NCI-H128 (cell line): ENCODE measurements at regions not wholly inside any gene's neighbourhood (a gene's known extent, or its start where the extent isn't known, plus 50 kb on each side); places are given as distances from the start of the nearest gene placed in this dataset.

Source experiments
- DNase-seq: peaks from one replicate; lab custom pipeline; 2025; ENCODE audit not compliant: unreplicated experiment; lab: John Stamatoyannopoulos, UW

DNA sequence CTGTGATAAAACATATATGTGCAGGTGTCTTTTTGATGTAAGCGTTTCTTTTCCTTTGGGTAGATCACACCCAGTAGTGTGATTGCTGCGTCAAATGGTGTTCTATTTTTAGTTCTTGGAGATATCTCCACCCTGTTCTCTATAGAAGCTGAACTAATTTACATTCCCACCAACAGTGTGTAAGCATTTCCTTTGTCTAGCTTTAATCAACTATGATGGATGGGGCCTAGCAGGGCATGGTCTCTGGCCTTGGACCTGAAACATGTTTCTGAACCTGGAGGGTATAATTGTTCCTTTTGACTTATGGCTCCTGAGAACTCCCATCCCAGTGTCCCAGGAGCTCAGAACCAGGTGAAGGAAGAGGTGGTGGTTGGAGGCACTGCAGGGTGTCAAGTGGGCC, 93.9 kb downstream of the HAPSTR1 start:
- DNase-seq = no peak

GRCh38 chr16:9186061-9186460, 94.6 kb downstream of the HAPSTR1 start:
- DNase-seq = no peak

DNA sequence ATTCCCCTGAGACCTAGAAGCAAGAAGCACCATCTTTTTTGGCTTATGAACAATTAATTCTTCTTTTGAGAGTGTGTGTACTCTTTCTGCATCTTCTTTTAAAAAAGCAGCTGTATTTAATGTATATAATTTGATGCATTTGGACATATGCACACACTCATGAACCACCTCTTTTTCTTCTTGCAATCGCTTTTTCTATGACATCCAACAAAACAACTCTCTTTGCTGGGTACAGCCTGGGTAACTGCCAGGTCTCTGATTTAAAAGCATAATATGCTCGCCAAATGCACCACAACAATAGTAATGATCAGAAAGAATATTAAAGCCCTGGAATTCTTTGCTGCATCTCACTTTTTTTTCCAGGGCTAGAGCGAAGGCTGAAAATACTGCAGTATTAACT, 97.3 kb downstream of the HAPSTR1 start:
- no peak for DNase-seq

DNA sequence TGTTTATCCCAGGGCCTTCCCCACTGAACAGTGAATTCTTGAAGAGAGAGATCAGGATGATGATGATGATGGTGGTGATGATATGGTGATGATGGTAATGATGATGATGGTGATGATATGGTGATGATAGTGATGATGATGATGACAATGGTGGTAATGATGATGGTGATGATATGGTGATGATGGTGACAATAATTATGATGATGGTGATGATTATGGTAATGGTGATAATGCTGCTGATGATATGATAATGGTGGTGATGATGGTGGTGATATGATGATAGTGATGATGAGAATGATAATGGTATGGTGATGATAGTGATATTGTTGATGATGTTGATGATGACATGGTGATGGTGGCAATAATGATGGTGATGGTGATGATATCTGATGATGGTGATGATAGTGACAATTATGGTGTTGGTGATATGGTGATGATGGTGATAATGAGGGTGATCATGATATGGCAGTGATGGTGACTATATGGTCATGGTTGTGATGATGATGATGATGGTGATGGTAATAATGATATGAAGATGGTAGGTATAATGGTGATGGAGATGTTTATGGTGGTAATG, 99.9 kb downstream of the HAPSTR1 start:
- no peak for DNase-seq

GRCh38 chr16:9192746-9193145, 101.3 kb downstream of the HAPSTR1 start:
- DNase-seq = no peak

DNA sequence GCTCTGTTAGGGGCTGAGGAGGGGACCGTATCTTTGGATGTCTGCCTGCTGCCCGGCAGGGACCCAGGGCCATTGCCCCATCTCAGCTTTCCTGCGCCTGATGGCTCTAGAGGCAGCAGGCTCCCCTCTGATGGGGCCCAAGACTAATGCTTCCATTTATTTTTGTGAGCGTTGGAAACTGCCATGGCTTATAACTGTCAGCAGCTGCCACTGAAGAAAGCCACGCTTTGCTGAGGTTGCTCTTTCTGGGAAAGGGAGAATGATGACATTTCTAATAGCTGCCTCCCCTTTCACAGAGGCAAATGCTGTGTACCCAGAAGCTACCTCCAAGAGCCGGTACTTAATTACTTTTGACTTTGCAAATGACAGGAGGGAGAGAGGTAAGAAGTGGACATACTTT, 103.8 kb downstream of the HAPSTR1 start:
- no peak for DNase-seq

DNA sequence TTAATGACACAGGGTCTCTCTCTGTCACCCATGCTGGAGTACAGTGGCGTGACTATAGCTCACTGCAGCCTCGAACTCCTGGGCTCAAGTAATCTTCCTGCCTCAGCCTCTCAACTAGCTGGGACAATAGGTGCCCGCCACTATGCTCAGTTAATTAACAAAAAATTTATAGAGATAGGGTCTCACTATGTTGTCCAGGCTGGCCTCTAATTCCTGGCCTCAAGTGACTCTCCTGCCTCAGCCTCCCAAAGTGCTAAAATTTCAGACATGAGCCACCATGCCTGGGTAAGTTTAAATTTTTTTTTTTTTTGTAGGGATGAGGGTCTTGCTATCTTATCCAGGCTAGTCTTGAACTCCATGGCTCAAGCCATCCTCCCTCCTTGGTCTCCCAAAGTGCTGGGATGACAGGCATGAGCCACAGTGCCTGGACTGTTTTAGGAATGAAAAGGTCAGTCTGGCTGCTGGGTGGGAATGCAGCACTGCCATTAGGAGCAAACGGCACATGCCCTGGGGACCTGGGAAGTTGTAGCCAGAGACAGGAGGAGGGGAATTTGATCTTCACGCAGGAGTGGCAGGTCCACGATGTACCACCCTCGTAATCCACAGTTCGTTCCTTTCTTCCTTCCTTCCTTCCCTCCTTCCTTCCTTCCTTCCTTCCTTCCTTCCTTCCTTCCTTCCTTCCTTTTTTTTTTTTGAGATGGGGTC, 106.7 kb downstream of the HAPSTR1 start:
- no peak for DNase-seq

GRCh38 chr16:9199311-9199710, 107.9 kb downstream of the HAPSTR1 start:
- no peak for DNase-seq

DNA sequence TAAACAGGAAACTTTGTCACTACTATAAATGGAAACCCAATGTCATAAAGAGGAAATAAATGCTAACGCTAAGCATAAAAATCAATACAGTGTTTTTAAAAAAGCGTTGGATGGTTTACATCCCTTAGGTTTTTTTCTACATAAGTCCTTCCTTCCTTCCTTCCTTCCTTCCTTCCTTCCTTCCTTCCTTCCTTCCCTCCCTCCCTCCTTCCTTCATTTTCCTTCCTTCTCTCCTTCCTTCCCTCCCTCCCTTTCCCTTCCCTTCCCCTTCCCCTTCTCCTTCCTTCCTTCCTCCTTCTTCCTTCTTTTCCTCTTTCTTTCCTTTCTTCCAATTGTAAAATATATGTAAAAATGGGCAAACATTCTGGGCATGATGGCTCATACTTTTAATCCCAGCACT, 108.3 kb downstream of the HAPSTR1 start:
- DNase-seq = no peak

- DNase-seq = no peak
Measured at GRCh38 chr16:9203956-9204355, 112.5 kb downstream of the HAPSTR1 start.

DNA sequence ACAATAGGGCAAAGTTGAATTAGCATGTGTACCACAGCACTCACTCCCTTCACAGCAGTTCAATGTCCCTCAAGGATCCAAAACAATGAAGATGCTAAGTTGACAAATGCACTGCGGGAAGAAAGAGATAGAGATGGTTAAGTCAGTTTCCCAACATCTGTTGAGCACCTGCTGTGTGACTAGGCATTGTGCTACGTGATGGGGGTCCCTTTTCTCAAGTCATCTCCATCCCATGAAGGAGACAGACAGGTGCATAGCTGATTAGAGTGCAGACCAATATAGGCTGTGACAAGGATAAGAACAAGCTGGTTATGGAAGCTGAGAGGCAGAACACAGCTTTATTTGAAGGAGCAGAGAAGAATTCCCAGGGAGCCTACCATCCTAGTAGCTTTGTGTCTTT, 114.2 kb downstream of the HAPSTR1 start:
- no peak for DNase-seq

DNA sequence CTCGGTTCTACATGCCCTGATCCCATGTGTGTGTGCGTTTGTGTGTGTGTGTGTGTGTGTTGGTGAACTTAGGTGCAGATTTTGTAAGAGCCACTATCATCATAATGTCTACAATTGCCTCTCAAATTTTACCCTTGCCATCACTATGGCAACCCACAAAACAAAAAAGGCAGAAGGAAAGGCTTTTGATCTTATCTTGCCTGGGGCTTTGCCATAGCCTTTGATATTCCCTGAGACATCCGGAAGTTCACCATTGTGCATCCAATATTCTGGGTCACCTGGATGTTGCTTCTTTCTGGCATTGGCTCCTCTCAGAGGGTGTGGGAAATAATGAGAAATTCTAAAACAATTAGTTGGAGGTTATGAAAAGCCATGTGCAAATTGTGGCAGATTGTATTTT, 114.7 kb downstream of the HAPSTR1 start:
- no peak for DNase-seq

DNA sequence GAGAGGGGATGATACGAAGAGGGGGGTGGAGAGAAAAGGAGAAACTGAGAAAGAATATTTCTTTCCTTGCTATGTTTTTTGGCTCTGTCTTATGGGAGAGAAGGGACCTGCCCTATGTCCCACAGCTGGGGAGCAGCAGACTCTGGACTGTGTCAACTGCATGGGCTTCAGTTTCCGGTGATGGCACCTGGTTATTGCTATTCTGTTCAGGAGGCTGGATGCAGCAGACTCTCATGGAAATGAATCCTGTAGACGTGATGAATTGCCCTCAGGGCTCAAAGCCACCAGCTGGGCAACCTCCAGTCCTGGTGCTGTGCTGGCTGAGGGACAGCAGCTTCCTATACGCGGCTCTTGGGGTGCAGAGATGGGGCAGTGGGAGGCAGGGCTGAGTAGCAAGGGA, 121.2 kb downstream of the HAPSTR1 start:
- no peak for DNase-seq

- DNase-seq = no peak
Measured at GRCh38 chr16:9219813-9220212, 128.4 kb downstream of the HAPSTR1 start.

DNA sequence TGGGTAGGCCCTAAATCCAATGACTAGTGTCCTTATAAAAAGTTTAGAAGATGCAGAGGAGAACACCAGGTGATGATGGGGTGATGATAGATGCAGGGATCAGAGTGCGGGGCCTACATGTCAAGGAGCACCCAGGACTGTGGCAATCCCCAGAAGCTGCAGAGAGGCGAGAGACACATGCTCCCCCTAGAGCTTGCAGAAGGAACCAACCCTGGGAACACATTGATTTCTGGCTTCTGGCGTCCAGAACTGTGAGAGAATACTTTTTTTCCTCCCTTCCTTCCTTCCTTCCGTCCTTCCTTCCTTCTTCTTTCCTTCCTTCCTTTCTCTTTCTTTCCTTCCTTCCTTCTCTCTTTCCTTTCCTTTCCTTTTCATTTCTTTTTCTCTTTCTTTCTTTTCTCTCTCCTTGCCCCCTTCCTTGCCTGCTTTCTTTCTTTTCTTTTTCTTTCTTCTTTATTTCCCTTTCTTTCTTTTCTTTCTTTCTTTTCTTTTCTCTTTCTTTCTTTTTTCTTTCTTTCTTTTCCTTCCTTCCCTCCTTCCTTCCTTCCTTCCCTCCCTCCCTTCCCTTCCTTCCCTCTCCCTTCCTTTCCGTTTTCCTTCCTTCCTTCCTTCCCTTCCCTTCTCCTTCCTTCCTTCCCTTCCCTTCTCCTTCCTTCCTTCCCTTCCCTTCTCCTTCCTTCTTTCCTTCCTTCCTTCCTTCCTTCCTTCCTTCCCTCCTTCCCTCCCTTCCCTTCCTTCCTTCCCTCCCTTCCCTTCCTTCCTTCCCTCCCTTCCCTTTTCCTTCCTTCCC, 134.3 kb downstream of the HAPSTR1 start:
- no peak for DNase-seq

DNA sequence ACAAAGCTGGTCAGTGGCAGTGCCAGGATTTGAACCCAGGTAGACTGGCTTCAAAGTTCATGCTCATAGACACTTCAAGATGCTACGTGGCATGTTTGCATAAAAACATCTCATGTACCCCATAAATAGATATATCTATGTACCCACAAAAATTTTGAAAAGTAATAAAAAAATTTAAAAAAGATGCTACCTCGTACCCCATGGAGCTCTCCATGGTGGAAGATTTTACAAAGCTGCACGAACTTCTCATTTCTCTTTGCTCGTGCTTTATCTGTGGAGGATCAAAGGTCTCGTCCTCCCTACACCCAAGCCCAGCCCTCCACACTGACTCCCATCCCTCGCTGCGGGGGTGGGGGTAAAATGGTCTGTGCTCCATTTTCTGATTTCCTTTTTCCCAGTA, 135.5 kb downstream of the HAPSTR1 start:
- DNase-seq = no peak

- DNase-seq = no peak
Measured at GRCh38 chr16:9231039-9231438, 139.6 kb downstream of the HAPSTR1 start.

DNA sequence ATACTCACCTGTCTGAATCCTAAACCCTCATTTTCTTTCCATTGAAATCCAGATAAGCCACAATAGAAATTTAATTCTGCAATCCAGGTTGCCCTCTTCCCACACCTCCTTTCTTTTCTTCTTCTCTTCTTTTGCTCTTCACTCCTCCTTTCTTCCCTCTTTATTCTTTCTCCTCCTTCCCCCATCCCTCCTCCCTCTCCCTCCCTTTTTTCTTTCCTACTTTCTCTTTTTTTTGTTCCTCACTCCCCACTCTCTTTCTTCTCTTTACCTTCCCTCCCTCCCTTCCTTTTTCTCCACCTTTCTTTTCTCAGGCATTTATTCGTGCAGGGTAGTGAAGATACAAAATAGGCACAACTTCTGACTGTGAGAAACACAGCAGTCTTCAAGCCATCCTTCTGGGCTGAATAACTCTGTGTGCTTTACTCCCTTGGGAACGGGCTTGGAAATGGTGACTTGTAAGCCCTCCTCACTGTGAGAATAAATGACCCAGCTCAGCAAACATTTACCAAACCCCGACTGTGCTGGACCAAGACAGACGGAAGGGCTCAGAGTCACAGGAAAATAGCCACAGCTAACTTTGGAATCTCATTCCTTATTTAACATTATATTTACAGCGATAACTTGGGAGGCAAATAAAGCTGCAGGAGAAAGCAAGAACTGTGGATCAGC, 140.8 kb downstream of the HAPSTR1 start:
- DNase-seq = no peak

GRCh38 chr16:9235867-9236266, 144.4 kb downstream of the HAPSTR1 start:
- no peak for DNase-seq

- no peak for DNase-seq
Measured at GRCh38 chr16:9236319-9236718, 144.9 kb downstream of the HAPSTR1 start.

- no peak for DNase-seq
Measured at GRCh38 chr16:9238346-9238745, 146.9 kb downstream of the HAPSTR1 start.

- no peak for DNase-seq
Measured at GRCh38 chr16:9241177-9241576, 149.7 kb downstream of the HAPSTR1 start.
